ENCODE measurements at regions not wholly inside any gene's neighbourhood (a gene's known extent, or its start where the extent isn't known, plus 50 kb on each side); places are given as distances from the start of the nearest gene placed in this dataset.
"Not testable (repeated sequence)": the region's sequence is repeated elsewhere in the genome, so short reads cannot be mapped to it uniquely, and the experiment has no call there.

DNA sequence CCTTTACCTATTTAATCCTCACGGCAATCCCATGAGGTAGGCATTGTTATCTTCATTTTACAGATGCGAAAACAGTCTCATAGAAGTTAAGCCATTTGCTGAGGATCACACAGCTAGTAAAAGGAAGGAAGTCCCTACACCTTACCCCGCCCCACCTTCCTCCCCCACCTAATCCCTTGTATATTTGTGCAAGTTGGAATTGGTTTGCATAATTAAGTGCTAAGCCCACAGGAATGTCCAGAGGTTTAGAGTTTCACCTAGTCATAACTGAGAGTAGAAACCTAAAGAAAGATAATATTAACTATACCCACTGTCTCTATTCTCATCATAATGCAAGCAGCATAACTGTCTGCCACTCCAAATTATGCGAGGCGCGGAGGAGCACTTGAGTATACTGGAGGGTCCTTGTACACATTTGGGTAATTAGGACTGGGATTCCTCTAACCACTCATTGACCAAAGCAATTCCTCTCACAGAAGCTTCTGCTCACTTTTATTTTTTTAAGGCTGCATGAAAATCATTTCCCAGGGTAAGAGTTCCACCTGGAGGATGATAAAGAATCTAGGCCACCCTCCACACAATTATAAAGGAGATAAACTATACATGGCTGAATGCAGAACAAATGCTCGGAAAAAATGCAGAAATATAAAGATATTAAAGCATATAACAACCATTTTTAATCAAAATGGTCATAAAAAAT lies 199.9 kb downstream of the FAM181B start:
- DNase-seq: no peak

DNA sequence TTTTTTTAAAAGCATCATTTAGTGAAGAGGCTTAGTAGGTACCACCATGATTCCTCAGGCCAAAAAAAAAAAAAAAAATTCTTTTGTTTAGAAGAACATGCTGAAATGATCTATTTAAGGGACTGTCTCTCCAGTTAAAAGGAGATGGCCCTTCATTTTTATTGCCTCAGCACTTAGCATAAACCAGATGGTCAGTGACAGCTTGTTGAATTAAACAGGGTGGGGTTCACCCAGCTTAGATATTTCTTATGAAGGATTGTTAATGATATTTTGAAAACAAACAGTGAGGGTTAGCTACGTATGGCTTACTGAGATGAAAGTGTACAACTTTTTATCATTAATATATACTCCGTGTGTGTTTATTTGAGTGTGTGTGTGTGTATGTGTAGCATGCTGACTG lies 203.7 kb downstream of the FAM181B start:
- no peak for DNase-seq

DNA sequence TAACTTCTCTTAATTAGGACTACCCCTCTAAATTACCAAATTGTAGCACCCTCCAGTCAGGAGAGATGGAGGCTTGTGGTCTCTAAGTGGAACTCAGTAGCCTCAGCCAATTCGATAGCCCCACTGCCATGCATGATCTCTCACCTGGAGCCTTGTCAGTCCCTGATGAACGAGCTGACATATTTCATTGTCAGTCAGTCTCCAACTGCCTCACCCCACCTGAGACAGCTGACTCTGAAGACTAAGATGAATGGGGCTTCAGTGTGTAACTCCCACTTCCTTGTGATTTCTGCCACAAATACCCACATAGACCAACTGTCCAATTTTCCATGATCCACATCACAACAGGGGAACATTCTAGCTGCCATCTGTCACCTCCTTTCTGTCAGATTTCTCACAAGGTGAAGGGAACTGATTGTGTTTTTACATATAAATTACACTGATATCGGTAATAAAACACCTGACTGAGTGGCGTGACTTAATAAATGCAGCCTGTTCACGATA lies 206.5 kb downstream of the FAM181B start:
- DNase-seq: no peak

DNA sequence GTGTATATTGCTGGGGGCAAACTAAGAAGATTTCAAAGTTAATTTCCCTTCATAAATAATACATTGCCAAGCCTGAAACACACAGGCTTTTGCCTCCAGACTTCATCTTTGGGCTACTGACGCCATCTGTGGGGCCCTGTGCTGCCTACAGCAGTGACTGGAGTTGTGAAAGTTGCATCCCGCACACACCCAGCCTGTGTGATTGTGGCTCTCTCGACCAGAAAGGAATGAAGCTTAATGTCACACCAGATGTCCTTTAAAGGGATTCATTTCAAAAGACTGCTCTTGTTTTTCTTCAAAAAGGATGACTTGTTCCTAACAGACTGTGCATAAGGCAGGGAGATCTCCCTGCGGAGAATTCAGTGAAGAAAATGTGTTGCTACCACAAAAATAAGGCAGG lies 210.5 kb downstream of the FAM181B start:
- peak; percentile 15 to 47 for DNase-seq

DNA sequence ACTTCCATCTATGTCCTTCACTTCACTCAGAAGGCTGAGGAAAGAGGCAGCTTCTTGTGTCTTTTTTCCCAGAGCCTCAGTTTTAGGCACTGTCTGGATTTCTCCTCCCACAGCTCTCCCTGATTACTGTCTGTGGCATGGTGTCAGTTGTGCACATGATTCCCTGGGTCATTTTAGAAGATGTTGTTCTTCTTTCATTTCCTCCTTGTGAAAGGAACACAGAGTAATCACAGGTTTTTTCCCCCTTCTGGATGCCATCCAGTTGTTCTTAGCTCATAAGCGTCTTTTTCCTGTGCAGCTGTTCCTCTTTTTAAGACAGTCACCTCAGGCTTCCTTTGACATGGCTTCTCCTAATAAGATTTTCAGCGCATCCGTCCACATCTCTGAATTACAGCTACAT lies 212.2 kb downstream of the FAM181B start:
- DNase-seq: peak; percentile 89

DNA sequence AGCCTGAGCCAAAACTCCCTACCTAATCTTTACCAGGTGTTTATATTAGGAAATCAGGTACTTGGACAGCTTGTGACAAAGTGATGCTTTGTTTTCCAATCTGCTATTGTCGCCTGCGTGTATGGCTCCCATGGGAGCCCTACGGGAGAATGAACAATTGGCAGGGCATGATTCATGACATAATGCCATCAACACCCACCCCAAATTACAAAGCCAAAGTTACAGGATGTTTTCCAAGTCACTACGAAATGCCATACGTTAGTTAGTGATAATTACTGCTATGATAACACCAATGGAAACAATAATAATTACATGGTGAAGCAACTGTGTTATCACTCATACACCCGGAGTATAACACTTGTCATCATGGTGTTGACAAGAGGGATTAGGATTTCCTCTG lies 226.4 kb downstream of the FAM181B start:
- DNase-seq: no peak

DNA sequence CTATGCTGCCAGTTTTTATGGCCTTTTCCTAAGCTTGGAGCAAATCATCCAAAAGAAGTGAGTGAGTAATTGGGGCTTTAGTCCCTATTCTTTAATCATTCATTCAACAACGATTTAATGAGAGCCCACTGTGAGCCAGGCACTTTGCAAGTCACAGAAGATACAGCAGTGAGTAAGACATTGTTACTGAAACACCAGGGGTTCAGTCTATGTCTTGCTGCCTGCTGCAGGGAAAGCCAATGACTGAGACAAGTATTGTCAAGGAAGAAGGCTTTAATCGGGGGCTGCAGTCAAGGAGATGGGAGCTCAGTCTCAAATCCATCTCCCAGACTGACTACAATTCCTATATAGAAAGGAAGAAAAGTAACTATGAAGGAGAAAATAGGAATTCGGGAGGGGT lies 228.3 kb downstream of the FAM181B start:
- no peak for DNase-seq

DNA sequence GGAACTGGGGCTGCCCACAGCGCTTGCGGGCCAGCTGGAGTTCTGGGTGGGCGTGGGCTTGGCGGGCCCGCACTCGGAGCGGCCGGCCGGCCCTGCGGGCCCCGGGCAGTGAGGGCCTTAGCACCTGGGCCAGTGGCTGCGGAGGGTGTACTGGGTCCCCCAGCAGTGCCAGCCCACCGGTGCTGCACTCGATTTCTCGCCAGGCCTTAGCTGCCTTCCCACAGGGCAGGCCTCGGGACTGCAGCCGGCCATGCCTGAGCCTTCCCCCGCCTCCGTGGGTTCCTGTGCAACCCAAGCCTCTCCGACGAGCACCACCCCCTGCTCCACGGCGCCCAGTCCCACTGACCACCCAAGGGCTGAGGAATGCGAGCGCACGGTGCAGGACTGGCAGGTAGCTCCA lies 232.5 kb downstream of the FAM181B start:
- DNase-seq: not testable (repeated sequence)

DNA sequence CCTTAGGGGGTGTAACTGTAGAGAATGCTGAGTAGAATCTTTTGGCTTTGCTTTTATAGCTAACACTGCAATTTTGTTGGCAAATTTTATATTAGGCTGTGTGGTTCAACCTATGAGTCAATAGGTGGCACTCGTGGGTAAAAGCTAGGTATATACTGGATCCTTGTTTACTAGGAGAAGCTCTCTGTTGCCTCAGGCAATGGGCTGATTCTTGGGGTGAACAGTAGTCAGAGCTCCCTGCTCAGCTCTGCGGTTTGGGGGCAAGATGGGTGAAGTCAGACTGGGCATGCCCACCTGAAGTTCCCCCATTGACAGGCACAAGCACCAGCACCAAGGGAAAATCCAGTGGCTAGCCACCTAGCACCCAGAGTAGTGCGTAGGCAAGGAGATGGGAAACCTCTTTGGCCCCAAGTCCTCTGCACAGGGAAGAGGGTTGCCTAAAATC lies 238.7 kb downstream of the FAM181B start:
- DNase-seq: peak; percentile 19 to 43

DNA sequence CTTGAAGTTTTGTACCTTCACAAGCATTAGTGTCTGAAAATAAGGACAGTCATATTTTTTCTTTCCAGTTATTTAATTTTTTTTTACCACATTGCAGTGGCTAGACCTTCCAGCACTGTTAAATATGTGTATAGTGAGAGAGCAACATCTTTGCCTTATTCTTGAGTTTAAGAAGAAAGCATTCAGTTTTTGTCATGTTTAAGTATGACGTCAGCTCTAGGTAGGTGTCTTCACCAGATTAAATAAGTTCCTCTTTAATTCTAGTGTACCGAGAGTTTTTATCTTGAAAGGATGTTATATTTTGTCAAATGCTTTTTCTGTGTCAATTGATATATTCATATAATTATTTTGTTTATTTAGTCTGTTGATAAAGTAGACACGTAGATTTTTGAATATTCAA lies 258.8 kb downstream of the FAM181B start:
- no peak for DNase-seq

DNA sequence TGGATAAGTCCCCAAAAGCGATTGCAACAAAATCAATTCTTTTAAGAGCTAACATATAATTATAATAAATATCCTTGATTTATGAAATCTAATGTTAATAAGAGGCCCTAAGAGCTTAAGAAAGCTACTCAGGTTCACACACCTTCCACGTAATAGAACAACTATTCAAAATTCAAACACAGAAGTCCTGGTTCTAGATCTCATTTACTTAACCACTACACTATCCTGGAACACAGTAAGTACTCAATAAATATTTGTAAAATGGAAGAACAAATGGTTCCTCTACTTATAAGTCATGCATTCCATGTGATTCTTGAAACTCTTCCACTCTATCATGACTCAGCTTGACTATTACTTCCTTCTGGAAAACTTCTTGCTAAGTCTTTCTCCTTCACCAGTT lies 268.2 kb downstream of the FAM181B start:
- no peak for DNase-seq

DNA sequence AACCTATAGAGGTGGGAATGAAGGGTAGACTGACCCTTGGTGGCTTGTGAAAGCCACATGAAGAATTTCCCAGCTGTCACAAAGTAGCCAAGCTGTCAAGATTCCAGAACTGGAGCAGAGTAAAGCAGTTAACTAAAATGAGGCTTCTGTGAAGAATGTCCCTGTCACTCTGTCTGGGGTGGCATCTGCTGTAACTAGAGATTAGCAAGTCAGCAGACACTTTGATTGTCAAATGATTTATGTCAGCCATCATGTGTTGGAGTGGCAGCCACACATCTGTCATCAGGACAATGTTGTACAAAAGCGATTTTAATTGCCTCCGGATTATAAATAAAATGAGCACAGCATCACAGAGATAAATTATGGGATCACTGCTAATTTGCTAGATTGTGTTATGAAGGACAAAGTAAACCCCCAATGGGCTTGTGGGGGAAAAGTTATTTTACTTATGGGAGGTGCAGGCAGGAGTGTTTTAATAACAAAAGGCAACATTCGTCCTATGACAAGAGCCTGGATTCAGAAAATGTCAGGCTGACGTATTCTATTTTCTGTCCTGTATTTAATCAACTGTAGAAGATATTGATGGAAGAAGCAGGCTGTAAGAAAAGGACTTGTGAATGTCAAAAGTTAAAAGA lies 270.9 kb downstream of the FAM181B start:
- DNase-seq: no peak

DNA sequence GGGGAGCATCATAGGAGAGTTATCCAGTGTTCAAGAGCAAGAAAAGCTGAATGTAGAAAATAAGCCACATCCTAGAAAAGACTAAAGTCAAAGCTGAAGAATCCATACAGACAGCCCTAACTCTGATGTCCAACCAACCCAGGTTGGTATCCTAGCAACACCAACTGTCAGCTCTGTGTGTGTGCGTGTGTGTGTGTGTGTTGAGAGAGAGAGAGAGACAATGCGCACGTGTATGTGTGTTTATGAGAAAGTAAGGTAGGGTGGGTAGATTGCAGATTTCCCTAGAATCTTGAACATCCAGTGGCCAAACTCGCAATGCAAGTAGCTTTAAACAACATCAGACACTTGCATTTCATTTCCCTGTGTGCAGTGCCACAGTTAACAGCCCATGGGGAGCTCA lies 274.9 kb downstream of the FAM181B start:
- no peak for DNase-seq

DNA sequence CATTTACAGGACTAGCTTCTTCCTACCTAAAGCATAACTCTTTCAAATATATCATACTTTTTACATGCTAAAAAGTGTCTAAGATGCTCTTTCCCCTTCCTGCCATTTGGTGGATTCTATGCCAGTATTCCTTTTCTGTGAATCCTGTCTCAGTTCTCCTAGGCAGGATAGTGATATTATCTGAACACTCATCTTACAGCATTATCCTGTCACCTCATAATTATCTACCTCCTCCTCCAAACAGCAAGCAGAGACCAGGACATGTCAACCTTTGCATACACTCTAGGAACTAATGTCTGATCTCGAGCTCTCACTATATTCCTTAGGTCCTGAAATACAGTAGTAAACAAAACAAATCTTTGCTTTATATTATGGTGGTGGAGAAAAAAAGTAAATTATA lies 275.5 kb downstream of the FAM181B start:
- no peak for DNase-seq

DNA sequence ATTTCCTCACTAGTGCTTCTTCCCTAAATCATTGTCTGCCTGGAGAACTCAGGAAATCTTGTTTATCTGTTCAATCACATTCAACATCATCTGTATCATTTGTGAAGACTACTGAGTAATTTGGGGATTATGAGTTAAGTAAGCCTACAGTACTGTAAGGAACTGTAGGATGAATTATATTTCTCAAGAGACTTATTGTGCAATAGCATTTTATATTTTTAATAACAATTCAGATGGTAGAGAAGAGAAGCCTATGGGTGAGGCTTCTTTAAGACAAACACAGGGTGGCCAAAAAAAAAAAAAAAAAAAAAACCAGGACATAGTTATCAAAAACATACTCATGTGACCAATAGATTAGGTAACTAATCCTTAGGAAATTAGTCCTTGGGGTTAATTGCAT lies 282.7 kb downstream of the FAM181B start:
- no peak for DNase-seq

DNA sequence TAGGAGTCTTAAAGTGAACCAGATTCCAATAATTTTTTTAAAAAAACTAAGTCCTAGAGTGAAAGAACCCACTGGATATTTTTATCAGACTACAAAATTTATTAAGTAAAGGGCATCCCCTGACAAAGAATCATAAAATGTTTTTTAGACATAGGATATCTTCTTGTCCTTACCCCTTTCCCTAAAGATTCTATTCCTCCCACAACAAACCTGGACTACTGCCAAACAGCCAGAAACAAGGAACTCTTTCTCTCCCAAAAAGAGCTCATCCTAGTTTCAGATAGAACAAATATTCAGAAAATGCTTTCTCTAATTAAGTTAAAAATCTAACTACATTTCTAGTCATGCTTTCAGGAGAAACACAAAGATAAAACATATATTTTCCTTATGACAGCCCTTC lies 327.1 kb downstream of the FAM181B start:
- DNase-seq: no peak

DNA sequence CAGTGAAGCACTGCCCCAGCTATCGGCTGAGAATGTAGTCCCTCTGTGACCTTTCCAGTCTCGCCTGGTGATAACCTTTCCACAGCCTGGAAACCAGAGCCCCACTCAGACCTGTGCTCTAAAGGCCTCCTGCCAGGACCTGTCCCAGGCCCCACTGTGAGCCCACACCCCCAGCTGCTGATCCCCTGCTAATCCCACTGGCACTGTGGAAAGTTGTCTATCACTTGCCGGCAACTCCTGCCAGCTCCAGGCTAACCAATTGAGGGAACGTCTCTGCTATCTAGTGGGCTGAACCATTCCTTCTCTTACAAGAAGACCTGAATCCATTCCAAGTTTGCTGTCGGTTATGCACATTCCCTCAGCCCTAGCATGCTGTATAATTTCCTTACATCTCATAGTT lies 328.2 kb downstream of the FAM181B start:
- DNase-seq: no peak

DNA sequence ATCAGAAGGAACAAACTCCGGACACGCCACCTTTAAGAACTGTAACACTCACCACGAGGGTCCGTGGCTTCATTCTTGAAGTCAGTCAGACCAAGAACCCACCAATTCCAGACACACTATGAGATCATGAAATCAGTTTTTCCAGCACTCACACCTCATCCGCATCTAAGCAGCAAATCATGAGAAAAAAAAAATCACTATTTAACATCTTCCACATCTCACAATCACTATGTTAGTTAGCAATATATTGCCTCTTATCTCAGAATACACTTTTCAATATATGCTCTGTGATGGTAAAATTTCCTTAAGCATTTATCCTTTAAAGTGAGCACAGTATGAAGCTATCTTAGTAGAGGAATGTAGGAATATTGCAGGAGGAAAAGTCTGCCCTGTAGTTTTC lies 328.7 kb downstream of the FAM181B start:
- DNase-seq: no peak

DNA sequence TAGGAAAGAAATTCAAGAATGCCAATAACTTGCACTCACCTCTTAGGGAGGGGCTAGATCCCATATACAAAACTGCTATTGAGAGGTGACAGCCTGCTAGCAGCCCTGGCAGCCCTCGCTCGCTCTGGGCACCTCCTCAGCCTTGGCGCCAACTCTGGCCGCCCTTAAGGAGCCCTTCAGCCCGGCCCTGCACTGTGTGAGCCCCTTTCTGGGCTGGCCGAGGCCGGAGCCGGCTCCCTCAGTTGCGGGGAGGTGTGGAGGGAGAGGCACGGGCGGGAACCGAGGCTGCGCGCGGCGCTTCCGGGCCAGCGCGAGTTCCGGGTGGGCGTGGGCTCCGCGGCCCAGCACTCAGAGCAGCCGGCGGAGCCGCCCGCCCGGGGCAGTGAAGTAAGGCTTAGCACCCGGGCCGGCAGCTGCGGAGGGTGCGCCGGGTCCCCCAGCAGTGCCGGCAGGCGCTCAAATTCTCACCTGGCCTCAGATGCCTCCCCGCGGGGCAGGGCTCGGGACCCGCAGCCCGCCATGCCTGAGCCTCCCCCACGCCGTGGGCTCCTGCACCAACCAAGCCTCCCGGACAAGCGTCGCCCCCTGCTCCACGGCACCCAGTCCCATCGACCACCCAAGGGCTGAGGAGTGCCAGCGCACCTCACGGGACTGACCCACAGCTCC lies 329.9 kb downstream of the FAM181B start:
- DNase-seq: no peak

DNA sequence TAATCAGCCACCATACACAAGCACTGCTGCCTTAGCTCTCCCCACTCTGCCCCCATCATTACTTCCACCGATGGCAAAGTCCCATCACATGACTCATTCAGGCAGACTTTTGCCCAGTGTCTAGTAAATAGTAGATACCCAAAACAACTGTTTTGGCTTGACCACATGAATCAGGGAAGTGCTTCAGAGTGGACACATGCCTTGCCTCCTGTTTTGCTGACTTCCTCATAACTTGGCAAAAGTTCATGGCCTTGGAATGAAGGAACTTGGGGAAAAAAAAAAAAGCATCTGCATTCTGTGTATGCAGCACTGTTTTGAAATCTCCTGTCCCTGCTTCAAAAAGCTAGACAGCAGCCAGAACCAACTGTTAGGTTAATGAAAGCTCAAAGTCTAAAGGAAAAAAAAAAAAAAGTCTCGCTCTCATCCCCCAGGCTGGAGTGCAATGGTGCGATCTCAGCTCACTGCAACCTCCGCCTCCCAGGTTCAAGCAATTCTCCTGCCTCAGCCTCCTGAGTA lies 335.3 kb downstream of the FAM181B start:
- peak; percentile 35 to 47 for DNase-seq

DNA sequence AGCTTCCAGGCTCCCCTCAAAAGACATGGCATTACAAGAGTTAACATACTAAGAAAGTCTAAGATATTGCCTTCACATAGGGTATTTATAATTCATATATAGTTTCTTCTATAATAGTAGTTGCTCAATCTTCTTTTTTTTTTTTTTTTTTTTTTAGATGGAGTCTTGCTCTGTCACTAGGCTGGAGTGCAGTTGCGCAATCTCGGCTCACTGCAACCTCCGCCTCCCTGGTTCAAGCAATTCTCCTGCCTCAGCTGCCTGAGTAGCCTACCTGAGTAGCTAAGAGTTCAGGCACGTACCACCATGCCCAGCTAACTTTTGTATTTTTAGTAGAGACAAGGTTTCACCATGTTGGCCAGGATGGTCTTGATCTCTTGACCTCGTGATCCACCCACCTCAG lies 337.0 kb downstream of the FAM181B start:
- not testable (repeated sequence) for DNase-seq

DNA sequence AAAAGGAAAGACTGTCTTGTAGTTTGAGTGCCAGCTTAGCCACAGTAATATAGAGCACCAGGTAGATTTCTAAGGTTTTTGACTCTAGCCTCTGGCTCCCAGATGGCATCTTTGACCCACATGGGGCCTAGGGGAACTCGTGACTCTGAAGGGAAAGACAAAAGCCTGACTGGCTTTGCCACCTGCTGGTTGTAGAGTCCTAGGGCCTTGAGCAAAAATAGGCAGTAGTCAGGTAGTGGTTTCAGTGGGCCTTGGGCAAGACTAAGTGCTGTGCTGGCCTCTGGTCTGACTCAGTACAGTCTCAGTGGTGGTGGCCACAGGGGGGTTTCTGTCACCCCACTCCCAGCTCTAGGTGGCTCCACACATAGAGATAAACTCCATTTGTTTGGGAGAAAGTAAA lies 349.4 kb downstream of the FAM181B start:
- no peak for DNase-seq

DNA sequence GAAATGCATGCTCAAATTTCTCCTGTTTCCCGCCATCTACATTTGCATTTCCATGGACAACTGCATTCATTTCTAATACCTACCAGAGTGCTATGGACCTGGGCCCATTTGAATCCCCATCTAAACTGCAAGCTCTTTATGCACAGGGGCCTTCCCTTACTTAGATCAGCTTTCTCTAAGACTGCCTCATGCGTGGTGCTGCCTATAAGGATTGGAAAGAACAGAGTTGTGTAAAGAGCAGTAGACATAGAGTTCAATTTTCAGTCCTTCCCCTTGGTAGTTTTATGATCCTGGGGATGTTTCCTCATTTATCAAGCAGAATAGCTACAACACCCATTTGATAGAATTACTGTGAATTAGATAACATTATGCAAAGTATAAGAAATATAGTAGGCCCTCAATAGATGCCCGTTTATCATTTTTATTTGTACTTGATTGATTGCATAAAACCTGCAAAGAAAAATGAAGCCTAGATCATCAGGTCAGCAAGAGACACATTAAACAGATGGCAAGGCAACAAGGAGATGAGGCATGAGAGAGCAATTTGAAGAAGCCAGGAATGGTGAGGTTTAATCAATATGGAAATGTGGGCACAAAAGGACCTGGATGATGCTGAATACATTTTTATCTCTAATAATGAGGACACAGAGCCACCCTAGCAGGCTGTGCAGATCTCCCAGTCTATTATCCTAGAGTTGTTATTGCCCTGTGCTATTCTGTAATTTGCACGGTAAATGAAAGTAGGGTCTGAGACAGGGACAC lies 359.7 kb downstream of the FAM181B start:
- DNase-seq: no peak

Measured in inflammatory macrophage (primary cell).